ENCODE measurements at regions not wholly inside any gene's neighbourhood (a gene's known extent, or its start where the extent isn't known, plus 50 kb on each side); places are given as distances from the start of the nearest gene placed in this dataset.

- no peak for TF ChIP-seq CTCF (conservative IDR thresholded peaks at IDR 0.05 in 1 of 2, IDR thresholded peaks at IDR 0.05 in 1 of 2; ENCODE audit: low read depth in 1 of 2, low read length in 2 of 2)
- no peak for TF ChIP-seq EZH2 (IDR thresholded peaks at IDR 0.05; ENCODE audit: low read length, missing control alignments)
Measured at GRCh38 chr12:89779090-89779489, 70.5 kb upstream of the ATP2B1 start.
